Bronchial epithelial cell (primary cell): ENCODE measurements at regions not wholly inside any gene's neighbourhood (a gene's known extent, or its start where the extent isn't known, plus 50 kb on each side); places are given as distances from the start of the nearest gene placed in this dataset.

Source experiments
- DNase-seq: peaks from one replicate; pipeline ENCODE4 v3.0.0-alpha.2; 2010; ENCODE audit warnings: low read depth
- FAIRE-seq: peaks from 2 replicates; lab custom pipeline; 2011; peaks lifted over from hg19 to GRCh38; lab: Jason Lieb, UNC
- H3K27me3 ChIP-seq: 2 replicates; pipeline ENCODE4 v1.5.1; 2011; ENCODE audit warnings: low read length; ENCODE audit not compliant: control insufficient read depth, insufficient read depth
- H3K36me3 ChIP-seq: 2 replicates; pipeline ENCODE4 v1.5.1; 2011; ENCODE audit warnings: low read length; ENCODE audit not compliant: control insufficient read depth, insufficient read depth
- H3K4me3 ChIP-seq: 2 replicates; pipeline ENCODE4 v1.5.1; 2011; ENCODE audit warnings: mild to moderate bottlenecking, low read depth, low read length, control low read depth
- TF ChIP-seq, protein P1 (sequence below): IDR thresholded peaks from 2 replicates; pipeline ENCODE4 v1.5.1; 2011; ENCODE audit warnings: mild to moderate bottlenecking, moderate library complexity, low read length, control low read depth, inconsistent platforms; ENCODE audit not compliant: insufficient read depth, severe bottlenecking

DNA sequence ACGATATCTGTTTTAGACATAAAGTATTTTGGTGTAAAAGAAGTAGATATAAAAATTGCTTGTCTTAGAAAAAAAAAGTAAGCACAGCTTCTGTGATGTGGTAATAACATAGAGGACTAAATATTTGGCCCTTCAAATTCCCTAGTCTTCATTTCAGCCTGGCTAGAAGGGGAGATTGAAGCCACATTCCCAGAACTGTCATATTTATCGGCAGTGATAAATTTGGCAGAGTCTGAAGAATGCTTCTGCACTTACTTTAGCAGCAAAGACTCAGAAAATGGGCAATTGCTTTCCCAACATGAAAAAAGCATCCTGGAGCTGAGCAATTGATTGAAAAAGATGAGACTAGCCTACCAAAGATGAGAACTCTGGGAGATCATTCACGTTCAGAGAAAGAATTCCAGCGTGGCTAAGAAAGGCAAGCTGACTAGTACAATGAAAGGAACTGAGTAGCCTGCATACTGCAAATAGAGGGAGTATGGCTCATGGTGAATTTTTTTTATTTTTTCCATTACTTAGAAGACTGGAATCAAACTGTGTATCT is 278.7 kb upstream of the KLHL29 start:
- FAIRE-seq (no peak), DNase-seq (no peak)
- TF ChIP-seq, protein P1, sequence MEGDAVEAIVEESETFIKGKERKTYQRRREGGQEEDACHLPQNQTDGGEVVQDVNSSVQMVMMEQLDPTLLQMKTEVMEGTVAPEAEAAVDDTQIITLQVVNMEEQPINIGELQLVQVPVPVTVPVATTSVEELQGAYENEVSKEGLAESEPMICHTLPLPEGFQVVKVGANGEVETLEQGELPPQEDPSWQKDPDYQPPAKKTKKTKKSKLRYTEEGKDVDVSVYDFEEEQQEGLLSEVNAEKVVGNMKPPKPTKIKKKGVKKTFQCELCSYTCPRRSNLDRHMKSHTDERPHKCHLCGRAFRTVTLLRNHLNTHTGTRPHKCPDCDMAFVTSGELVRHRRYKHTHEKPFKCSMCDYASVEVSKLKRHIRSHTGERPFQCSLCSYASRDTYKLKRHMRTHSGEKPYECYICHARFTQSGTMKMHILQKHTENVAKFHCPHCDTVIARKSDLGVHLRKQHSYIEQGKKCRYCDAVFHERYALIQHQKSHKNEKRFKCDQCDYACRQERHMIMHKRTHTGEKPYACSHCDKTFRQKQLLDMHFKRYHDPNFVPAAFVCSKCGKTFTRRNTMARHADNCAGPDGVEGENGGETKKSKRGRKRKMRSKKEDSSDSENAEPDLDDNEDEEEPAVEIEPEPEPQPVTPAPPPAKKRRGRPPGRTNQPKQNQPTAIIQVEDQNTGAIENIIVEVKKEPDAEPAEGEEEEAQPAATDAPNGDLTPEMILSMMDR = no peak
- Histone ChIP-seq H3K27me3 (no peaks in the 10 kb centered on the region), H3K36me3 (no peaks in the 10 kb centered on the region), H3K4me3 (no peak overlapping the region)

DNA sequence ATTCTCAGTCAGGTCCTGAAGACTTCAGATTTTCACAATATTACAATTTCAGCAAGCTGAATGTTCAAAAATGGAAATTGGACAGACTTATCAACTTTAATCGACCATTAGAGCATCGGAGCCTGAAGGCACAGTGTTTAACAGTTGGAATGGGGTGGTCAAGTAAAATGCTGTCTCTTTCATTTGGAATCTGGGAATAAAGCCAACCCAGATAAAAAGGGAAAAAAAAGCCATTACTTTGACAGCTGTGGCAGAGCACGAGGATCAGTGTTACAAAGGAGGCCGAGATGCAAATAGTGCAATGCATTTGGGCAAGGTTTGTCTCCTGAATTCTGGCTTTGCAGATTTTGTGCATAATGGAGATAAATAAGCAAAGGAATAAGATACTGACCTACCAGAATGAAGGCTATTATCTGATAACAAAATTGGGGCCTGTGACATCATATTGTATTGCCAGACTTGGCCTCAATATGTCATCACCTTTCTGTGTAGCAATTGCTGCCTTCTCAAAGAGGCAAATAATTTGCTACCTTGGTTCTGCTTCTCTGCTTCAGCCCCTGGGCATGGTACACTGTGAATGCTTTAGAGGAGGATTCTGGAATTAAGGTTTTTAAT is 277.5 kb upstream of the KLHL29 start:
- H3K4me3 ChIP-seq = no peak overlapping the region
- TF ChIP-seq, protein P1 = no peak
- DNase-seq = no peak
- no peak for FAIRE-seq
- no peaks in the 10 kb centered on the region for H3K36me3 ChIP-seq
- H3K27me3 ChIP-seq = no peaks in the 10 kb centered on the region

DNA sequence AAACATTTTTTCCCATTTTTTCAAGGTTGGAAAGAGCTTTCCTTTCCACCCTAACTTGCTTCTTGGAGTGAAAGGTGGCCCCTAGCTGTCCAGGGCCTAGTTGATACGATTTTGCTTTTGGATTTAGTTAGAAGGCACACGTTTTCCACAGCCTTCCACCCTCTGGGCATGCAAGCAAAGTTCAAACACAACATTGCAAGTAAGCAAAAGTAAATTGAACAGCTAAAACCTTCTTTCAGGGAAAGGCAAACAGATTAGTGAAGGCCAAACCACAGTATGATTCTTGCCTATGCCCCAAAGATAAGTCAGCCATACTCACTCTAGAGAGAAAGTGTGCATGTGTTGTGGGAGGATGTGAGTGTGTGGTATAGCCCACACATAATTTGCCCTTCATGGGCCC is 273.7 kb upstream of the KLHL29 start:
- TF ChIP-seq, protein P1 = no peak
- H3K27me3 ChIP-seq = no peaks in the 10 kb centered on the region
- H3K4me3 ChIP-seq = no peak overlapping the region
- H3K36me3 ChIP-seq = no peaks in the 10 kb centered on the region
- no peak for DNase-seq
- no peak for FAIRE-seq

DNA sequence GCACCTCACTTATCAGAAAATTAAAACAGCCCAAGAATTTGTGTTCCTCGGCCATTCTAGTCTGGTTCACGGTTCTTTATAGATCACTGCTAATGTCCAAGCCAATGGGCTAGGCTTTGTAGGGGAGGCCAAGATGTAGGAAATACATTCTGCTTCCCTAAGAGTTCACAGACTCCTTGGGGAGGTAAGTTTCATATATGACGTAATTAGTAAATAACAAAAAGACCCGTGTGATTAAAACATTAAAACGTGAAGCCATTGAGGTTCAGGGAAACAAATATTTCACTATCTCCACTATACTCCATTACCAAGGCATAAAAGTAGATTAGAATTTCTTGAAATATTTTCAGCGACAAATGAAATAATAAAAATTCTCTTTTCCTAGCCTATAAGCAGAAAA is 272.5 kb upstream of the KLHL29 start:
- no peak for DNase-seq
- Histone ChIP-seq H3K4me3 (no peak overlapping the region), H3K27me3 (no peaks in the 10 kb centered on the region), H3K36me3 (no peaks in the 10 kb centered on the region)
- TF ChIP-seq, protein P1 = no peak
- no peak for FAIRE-seq

DNA sequence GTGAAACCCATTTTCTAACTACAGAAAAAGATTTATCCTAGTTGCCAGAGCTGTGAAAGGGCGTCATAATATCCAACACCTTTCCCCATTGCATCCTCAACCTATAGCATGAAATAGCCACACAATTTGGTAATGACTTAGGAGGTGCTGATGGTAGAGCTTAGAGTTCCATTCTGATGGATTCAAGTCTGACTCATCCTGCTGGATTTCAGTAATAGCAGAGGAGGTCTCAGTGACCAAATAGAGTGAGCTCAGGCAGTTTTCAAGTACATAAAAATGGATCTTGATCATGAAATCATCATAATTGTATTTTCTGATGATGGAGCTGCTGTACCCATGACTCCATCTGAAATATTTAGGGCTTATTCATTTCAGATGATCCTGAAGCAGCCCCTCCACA is 270.7 kb upstream of the KLHL29 start:
- DNase-seq = no peak
- H3K36me3 ChIP-seq = no peaks in the 10 kb centered on the region
- H3K4me3 ChIP-seq = no peak overlapping the region
- H3K27me3 ChIP-seq = no peaks in the 10 kb centered on the region
- TF ChIP-seq, protein P1 = no peak
- FAIRE-seq = no peak

DNA sequence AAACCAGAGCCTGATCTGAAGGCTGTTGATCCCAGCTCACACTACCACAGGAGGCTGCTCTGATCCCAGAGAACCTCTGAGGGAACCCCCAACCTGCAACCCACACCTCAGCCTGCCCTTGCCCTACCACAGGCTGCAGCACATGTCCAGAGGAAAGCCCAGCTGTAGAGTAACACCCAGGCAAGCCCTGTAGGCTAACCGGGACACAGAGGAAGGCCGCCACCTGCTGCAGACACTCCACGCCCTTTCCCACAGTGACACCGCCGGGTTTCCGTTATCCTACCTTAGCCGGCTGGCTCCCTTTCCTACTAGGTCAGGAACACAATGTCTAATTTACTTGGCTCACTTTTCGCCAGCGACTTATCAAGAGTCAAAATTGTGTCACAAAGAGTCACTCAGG is 266.7 kb upstream of the KLHL29 start:
- no peaks in the 10 kb centered on the region for H3K27me3 ChIP-seq
- FAIRE-seq (no peak), DNase-seq (no peak)

More for the DNA sequence above, 266.7 kb upstream of the KLHL29 start:
- no peaks in the 10 kb centered on the region for H3K36me3 ChIP-seq
- H3K4me3 ChIP-seq = no peak overlapping the region
- TF ChIP-seq, protein P1 = no peak
